VCaP (cell line): ENCODE measurements at regions not wholly inside any gene's neighbourhood (a gene's known extent, or its start where the extent isn't known, plus 50 kb on each side); places are given as distances from the start of the nearest gene placed in this dataset.

ENCODE experiments used
- H3K27ac ChIP-seq: fragments of 450-650 bp; 2 replicates; pipeline ENCODE4 v1.5.1; 2017
- TF ChIP-seq, protein P1 (sequence below): fragments of 450-650 bp; conservative IDR thresholded peaks from 2 replicates; pipeline ENCODE4 v1.5.1; 2017; ENCODE audit warnings: mild to moderate bottlenecking, moderate library complexity

DNA sequence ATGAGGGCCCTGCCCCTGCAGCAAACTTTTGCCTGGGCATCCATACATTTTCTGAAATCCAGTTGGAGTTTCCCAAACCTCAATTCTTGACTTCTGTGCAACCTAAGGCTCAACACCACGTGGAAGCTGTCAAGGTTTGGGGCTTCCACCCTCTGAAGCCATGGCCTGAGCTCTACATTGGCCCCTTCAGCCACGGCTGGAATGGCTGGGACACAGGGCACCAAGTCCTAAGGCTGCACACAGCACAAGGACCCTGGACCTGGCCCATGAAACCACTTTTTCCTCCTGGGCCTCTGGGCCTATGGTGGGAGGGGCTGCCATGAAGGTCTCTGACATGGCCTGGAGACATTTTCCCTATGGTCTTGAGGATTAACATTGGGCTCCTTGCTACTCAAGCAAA, 266.3 kb downstream of the LRIG3 start:
- TF ChIP-seq, protein P1, sequence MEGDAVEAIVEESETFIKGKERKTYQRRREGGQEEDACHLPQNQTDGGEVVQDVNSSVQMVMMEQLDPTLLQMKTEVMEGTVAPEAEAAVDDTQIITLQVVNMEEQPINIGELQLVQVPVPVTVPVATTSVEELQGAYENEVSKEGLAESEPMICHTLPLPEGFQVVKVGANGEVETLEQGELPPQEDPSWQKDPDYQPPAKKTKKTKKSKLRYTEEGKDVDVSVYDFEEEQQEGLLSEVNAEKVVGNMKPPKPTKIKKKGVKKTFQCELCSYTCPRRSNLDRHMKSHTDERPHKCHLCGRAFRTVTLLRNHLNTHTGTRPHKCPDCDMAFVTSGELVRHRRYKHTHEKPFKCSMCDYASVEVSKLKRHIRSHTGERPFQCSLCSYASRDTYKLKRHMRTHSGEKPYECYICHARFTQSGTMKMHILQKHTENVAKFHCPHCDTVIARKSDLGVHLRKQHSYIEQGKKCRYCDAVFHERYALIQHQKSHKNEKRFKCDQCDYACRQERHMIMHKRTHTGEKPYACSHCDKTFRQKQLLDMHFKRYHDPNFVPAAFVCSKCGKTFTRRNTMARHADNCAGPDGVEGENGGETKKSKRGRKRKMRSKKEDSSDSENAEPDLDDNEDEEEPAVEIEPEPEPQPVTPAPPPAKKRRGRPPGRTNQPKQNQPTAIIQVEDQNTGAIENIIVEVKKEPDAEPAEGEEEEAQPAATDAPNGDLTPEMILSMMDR: no peak
- no peak overlapping the region for H3K27ac ChIP-seq

DNA sequence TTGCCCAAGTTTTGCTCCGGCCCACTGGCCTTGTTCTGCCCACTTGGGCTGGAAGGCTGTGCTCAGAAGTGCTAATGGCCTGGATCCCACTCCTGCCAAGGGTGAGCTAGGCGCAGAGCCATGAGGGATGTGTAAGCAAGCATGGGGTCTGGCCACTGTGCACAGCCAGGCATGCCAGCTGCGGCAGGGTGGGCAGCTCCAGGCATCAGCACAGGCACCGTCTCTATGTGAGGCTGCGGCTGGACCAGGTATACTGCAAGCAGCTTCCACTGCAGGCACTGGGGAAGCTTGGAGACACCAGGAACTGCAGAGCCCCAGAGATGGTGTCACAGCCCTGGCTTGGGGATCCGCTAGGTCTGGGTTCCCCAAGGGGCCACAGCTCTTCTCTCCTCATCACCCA, 264.9 kb downstream of the LRIG3 start:
- TF ChIP-seq, protein P1: no peak
- no peak overlapping the region for H3K27ac ChIP-seq

DNA sequence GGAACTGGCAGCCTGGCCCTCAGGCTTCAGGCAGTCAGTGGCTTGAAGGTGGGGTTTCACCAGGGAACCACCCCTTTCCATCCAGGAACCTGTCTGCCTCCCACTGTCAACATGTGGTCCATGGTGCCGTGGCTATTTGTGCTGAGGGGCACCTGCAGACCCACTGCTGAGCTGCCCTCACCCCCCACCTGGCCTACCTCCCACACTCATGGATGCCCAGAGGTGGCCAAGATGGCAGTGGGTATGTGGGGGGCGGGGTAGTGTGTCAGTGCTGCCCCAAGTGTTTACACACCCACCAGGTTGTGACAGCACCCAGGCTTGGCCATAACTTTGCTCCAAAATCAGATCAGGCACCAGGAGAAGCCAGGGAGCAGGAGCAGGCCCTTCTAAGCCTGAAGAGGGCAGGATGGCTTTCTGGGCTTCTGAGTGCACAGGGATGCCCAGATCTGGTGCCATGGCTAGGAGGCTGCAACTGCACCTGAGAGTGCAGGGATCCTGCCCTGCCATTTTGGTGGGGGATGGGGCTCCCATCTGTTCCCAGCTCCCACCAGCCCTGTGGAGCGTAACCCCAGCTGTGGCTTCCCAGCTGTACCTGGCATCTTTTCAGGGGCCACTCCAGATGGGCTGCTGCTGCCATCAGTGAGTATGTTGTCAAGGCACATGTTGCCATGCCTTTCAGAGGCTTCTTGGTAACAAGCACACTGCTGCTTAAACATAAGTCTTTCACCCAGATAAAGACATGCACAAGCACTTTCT, 263.9 kb downstream of the LRIG3 start:
- TF ChIP-seq, protein P1: no peak
- H3K27ac ChIP-seq: no peak overlapping the region

DNA sequence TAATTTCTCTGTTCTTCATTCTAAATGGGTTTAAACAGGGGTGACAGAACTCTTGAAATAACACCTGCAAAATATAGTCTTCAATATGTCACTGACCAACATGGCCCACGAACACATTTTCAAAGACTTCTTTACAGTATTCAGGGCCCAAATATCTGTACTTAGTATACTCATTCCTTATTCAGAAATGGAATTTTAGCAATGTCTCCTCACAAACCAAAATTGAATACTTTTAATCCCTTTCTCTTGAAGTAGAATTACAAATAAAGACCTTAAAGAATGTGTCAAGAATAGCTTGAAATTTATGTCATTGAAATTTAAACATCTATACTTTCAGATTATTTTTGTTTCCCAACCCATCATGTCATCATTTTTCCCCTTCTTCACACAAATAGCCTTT, 263.1 kb downstream of the LRIG3 start:
- TF ChIP-seq, protein P1: no peak
- H3K27ac ChIP-seq: no peak overlapping the region

DNA sequence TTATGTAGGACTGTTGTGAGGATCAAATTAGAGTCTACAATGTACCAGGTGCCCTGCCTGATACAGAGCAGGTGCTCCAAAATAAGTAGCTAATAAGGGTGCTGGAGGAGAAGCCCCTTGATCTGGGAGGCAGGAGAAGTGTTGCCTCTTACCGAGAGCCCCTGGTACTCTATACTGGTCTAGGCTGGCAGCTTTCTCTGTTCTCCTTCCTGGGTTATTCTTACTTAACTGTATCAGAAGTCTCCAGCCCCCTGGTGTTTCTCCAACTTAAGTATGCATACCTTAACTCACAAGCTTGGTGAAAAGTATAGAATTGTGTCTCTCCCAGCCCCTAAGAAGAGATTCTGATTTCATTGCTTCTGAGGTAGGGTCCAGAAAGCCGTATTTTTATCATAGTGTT, 254.9 kb downstream of the LRIG3 start:
- no peak overlapping the region for H3K27ac ChIP-seq
- TF ChIP-seq, protein P1: no peak

DNA sequence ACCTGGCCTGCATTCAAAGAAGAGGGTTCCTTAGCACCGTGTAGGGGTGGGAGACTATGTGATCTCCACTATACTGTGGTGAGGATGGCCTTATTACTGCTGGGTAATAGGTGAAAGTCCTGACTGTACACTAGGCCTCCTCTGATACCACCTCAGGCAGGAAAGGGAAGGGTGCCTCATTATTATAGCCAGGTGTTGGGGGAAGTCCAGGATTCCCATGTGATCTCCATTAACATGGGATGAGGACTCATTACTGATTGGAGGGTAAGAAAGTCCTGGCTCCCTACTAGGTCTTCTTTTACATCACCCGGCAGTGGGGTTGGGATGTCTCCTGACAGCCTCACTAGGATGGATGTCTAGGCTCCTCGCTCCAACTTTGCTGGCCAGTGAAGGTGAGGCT, 252.1 kb downstream of the LRIG3 start:
- H3K27ac ChIP-seq: no peak overlapping the region
- TF ChIP-seq, protein P1: no peak

DNA sequence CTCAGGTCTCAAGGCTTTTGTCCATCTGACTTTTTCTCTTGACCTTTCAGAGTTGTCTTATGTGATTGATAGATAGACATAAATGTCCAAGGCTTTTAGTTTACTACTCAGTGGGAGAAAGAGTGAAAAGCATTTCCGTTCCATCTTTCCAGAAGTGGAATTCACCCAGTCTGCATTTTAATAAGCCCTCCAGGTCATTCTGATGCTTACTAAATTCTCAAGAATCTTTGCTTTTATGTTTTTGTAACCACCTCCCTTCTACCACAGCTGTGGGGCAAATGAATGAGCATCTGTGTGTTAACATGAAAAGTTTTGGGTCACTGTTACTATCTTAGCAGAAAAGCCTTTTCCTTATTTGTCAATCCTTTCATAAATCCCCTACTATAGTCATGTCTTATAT, 251.4 kb downstream of the LRIG3 start:
- TF ChIP-seq, protein P1: no peak

More for the DNA sequence above, 251.4 kb downstream of the LRIG3 start:
- H3K27ac ChIP-seq: no peak overlapping the region
